Fibroblast of skin of back (primary cell): ENCODE measurements at regions not wholly inside any gene's neighbourhood (a gene's known extent, or its start where the extent isn't known, plus 50 kb on each side); places are given as distances from the start of the nearest gene placed in this dataset.
"Not testable (repeated sequence)": the region's sequence is repeated elsewhere in the genome, so short reads cannot be mapped to it uniquely, and the experiment has no call there.

Experiments used
- DNase-seq: peaks from one replicate; pipeline ENCODE4 v3.0.0-alpha.2; 2013

GRCh38 chr5:54883374-54884194 lies 101.8 kb downstream of the ESM1 start:
- peak; percentile 46 for DNase-seq

- DNase-seq, result no peak
Measured at GRCh38 chr5:54882841-54883240, 102.6 kb downstream of the ESM1 start.

- DNase-seq, result no peak
Measured at GRCh38 chr5:54882101-54882500, 103.3 kb downstream of the ESM1 start.

GRCh38 chr5:54881286-54882005 lies 103.9 kb downstream of the ESM1 start:
- DNase-seq, result no peak

- DNase-seq, result no peak
Measured at GRCh38 chr5:54876976-54877375, 108.4 kb downstream of the ESM1 start.

GRCh38 chr5:54876556-54876955 lies 108.8 kb downstream of the ESM1 start:
- DNase-seq, result no peak

- no peak for DNase-seq
Measured at GRCh38 chr5:54874337-54875021, 110.9 kb downstream of the ESM1 start.

GRCh38 chr5:54873691-54874090 lies 111.7 kb downstream of the ESM1 start:
- DNase-seq, result peak; percentile 33

GRCh38 chr5:54872810-54873209 lies 112.6 kb downstream of the ESM1 start:
- DNase-seq, result no peak

GRCh38 chr5:54870271-54870670 lies 115.1 kb downstream of the ESM1 start:
- no peak for DNase-seq

GRCh38 chr5:54869691-54870090 lies 115.7 kb downstream of the ESM1 start:
- no peak for DNase-seq

GRCh38 chr5:54868511-54869483 lies 116.6 kb downstream of the ESM1 start:
- no peak for DNase-seq

- peak; percentile 63 for DNase-seq
Measured at GRCh38 chr5:54867310-54867944, 118.0 kb downstream of the ESM1 start.

GRCh38 chr5:54864911-54865515 lies 120.4 kb downstream of the ESM1 start:
- DNase-seq, result not testable (repeated sequence)

- no peak for DNase-seq
Measured at GRCh38 chr5:54862036-54862435, 123.4 kb downstream of the ESM1 start.

GRCh38 chr5:54861212-54861894 lies 124.0 kb downstream of the ESM1 start:
- DNase-seq, result peak; percentile 68

GRCh38 chr5:54860321-54860720 lies 125.1 kb downstream of the ESM1 start:
- DNase-seq, result no peak

- no peak for DNase-seq
Measured at GRCh38 chr5:54859316-54859715, 126.1 kb downstream of the ESM1 start.

GRCh38 chr5:54854883-54855581 lies 130.4 kb downstream of the ESM1 start:
- no peak for DNase-seq

GRCh38 chr5:54852007-54852406 lies 133.4 kb downstream of the ESM1 start:
- DNase-seq, result no peak
